Dermis blood vessel endothelial cell (primary cell): ENCODE measurements at regions not wholly inside any gene's neighbourhood (a gene's known extent, or its start where the extent isn't known, plus 50 kb on each side); places are given as distances from the start of the nearest gene placed in this dataset.
"Not testable (repeated sequence)": the region's sequence is repeated elsewhere in the genome, so short reads cannot be mapped to it uniquely, and the experiment has no call there.

Source experiments
- DNase-seq: peaks from one replicate; pipeline ENCODE4 v3.0.0; 2010

GRCh38 chr10:118952493-118953295 is 76.8 kb upstream of the NANOS1 start:
- DNase-seq = no peak

DNA sequence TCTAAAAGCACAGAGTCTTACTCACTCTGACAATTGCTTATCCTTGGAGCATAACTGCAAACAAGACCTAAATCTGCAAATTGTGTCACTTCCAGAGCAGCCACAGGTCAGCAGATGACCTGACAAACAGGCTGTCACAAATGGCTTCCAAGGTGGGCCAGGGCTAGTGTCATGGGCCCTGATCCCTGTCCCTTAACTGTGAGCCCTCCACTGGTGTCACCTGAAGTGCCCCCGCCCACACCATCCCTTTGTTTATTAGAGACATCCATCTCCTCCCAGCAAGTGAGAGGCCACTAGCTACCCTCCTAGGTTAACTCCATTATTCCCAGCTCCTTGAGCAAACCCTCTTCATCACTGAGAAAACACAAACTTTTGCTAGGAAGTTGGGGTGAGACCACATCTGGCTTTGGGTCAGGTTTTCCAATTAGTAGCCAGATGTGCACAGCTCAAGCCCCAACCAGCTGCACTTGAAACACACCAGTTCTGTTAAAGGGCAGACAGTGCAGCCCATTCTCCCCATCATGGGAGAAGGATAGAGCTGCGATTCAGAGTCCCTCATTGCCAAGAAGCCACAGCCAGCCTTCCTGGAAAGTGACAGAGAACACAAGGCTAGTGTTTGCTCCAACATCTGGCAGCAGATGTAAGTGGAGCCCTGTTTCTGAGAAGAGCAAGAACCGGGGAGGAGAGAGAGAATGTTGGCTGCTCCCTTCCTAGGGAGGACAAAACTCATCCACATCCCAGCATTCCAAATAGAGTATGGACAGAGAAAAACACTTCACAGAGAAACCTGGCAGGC is 75.7 kb upstream of the NANOS1 start:
- no peak for DNase-seq

DNA sequence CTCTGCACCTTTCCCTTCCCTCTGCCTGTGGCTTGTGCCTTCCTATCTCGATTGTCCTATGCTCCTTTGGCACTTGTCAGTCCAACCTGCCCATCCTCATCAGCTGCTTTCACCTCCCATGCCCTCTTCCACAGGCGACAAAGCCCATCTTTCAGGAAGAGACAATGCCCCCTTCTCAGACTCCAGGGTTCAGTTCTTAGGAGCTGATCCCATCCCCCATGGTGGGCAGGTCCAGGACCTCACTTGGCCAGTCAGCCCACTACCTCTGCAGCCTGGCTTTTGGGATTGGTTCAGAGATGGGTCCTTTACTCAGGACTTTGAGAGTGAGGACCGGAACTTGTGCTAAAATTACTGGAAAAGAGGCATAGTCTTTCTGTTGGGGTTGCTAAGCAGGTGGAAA is 74.0 kb upstream of the NANOS1 start:
- DNase-seq = no peak

DNA sequence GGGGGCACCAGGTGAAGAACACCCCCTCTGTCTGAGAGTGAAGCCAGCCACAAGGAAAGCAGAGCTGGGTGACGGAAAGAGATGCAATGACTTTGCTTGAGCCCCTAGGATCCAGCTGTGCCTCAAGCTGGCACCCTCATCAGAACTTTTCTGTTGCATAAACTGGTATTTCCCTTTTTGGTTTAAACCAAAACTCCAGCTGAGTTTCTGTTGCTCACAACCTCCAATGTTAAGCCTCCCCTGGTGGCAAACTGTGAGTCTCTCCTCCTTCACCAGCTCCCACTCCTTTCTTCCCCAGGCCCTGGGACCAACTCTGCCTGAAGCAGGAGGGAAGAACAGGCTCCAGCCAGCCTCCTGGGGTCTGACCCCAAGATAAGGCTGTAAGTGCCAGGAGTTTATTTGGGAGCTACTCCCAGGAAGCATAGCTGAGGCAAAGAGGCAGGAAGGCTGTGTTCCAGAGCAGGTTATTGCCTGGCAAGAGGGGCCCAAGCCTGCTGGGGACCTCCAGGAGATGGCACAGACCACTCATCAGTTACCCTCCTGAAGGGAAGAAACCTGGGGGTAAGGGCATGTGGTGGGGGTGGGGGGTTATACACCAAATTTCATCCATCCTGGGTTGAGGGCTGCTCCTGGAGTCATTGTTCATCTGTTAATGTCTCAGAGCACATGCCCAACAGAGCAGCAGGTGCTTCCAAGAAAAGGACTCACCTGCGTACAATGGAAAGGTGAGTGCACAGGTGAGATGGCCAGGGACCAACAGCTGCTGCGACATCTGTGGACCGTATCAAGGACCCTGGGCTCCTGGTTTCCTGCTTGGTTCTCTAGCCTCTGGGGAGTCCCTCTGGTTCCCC is 73.3 kb upstream of the NANOS1 start:
- DNase-seq = no peak

- DNase-seq = no peak
These were observed 72.6 kb upstream of the NANOS1 start for GRCh38 chr10:118956802-118957442.

DNA sequence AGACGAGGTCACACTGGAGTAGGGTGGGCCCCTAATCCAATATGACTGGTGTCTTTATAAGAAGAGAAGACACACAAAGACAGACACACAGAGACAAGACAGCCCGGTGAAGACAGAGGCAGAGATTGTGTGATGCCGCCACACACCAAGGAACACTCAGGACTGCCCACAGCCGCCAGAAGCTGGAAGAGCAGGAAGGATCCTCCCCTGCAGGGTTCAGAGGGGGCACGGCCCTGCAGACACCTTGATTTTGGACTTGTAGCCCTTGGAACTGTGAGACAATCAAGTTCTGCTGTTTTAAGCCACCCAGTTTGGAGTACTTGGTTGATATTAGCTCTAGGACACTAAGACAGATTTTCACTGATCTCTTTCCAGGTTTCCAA is 72.1 kb upstream of the NANOS1 start:
- DNase-seq = no peak

DNA sequence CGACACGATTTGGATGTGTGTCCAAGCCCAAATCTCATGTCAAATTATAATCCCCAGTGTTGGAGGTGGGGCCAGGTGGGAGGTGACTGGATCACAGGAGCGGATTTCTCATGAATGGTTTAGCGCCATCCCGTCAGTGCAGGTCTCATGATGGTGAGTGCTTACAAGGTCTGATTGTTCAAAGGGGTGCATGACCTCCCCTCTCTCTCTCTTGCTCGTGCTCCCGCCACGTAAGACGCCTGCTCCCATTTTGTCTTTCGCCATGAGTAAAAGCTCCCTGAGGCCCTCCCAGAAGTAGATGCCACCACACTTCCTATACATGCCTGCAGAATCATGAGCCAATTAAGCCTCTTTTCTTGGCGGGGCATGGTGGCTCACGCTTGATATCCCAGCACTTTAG is 71.5 kb upstream of the NANOS1 start:
- no peak for DNase-seq

DNA sequence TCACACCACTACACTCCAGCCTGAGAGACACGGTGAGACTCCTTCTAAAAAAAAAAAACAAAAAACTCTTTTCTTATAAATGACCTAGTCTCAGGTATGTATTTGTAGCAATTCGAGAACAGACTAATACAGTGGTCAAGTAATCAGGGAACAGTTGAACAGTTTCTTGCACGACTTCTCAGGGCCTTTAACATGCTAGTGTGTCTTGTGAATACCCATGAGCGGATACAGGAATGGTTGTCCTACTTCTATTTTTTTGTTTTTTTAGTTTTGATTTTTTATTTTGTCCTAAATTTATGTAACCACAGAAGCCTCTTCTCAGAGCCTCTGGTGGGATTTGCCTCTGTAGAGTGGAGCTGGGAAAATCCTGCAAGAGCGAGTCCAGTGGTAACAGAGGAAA is 71.0 kb upstream of the NANOS1 start:
- DNase-seq = no peak

GRCh38 chr10:118958984-118959925 is 70.3 kb upstream of the NANOS1 start:
- no peak for DNase-seq

DNA sequence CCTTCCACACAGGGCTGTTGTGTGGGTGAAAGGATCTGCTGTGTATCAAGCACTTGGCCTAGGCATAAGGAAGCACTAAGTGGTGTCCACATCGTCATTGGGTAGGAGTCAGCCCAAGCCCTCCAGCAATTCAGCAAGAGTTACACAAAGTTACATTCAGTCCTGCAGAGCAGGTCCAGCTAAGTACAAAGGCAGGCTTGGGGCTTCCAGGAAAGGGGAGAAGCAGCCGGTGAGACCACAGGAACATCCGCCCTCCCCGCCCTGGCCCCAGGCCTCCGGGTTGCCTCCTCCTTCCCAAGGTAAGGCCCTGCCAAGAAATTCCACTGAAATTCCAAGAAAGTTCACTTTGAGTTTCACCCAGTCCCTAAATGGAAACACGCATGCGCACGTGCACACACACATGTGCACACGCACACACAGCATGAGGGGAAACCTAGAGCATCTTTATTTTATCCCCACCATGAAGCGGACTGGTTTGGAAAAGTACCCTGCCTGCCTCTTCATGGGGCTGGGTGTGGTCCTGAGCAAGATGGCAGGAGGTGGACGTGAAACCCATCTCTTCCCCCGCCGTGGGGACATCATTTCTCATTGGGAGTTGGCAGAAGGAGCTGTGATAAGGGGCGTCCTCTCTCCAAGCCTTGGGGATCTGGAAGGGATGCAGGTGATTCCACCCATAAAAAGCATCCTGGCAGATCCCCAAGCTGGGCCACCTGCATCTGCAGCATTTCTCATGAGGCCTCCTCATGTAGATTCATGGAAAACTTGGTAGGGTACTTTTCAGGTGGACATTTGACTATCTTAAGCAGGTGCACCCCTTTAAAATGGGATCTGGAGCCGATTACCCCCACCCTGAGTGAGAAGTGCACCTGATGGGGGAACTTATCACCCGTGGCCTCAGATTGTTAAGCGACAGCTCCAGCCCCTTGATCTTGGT is 69.1 kb upstream of the NANOS1 start:
- no peak for DNase-seq

- no peak for DNase-seq
These were observed 68.1 kb upstream of the NANOS1 start for GRCh38 chr10:118961436-118961835.

DNA sequence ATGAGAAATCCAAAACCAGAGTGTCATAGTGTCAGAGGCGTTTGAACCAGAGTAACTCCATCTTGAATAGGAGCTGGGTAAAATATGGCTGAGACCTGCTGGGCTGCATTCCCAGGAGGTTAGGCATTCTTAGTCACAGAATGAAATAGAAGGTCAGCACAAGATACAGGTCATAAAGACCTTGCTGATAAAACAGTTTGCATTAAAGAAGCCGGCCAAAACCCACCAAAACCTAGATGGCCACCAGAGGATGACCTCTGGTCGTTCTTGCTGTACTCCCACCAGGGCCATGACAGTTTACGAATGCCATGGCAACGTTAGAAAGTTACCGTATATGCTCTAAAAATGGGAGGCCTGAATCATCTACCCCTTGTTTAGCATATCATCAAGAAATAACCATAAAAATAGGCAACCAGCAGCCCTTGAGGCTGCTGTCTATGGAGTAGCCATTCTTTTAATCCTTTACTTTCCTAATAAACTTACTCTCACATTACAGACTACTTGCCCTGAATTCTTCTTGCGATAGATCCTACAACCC is 67.1 kb upstream of the NANOS1 start:
- DNase-seq = not testable (repeated sequence)

DNA sequence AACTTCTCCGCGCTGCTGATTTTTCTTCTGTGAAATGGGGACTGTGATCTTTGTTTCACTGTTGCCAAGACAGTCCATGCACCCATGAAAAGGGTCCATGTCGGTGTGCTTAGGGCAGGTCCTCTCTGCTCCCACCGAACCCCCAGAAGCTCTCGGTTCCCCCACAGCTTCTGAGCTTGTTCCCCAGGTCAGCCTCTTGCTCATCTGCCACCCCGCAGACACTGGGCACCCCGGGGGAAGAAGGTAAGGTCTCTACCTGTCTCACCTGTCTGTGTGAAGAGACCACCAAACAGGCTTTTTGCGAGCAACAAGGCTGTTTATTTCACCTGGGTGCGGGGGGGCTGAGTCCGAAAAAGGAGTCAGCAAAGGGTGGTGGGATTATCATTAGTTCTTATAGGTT is 66.2 kb upstream of the NANOS1 start:
- no peak for DNase-seq

GRCh38 chr10:118963933-118964332 is 65.6 kb upstream of the NANOS1 start:
- DNase-seq = no peak

DNA sequence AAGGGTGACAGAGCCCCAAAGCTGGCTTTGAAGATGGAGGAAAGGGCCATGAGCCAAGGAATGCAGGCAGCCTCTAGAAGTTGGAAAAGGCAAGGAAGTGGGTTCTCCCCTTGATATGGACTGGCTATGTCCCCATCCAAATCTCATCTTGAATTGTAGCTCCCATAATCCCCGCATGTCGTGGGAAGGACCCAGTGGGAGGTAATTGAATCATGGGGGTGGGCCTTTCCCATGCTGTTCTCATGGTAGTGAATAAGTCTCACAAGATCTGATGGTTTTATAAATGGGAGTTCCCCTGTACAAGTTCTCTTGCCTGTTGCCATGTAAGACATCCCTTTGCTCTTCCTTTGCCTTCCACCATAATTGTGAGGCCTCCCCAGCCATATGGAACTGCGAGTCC is 65.0 kb upstream of the NANOS1 start:
- DNase-seq = not testable (repeated sequence)

- DNase-seq = no peak
These were observed 64.4 kb upstream of the NANOS1 start for GRCh38 chr10:118965096-118965495.

- no peak for DNase-seq
These were observed 63.9 kb upstream of the NANOS1 start for GRCh38 chr10:118965645-118966044.

- no peak for DNase-seq
These were observed 63.3 kb upstream of the NANOS1 start for GRCh38 chr10:118966076-118966849.

GRCh38 chr10:118966850-118967125 is 62.7 kb upstream of the NANOS1 start:
- DNase-seq = no peak

GRCh38 chr10:118967160-118967559 is 62.4 kb upstream of the NANOS1 start:
- no peak for DNase-seq
